ENCODE measurements at regions not wholly inside any gene's neighbourhood (a gene's known extent, or its start where the extent isn't known, plus 50 kb on each side); places are given as distances from the start of the nearest gene placed in this dataset.

DNA sequence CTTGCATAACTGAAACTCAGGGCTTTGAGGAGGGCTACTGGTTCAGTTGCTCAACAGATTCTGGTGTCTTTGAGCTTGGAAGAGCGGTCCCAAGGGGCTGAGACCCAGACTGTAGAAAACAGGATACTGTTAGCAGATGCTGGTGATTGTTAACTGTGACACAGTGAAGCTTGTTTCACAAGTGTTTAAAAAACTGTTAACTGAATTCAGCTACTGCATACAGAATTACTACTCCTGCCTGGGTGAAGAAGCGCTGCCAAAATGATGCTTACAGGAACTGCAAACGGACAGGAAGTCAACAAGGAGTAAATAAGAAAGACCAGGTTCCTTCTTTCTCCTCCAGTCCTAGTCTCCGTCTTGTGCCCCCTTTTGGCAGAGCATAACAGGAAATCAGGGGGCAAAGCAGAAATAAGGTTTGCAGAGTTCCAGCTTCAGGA is 195.3 kb upstream of the USP25 start:
- TF ChIP-seq, protein P1, sequence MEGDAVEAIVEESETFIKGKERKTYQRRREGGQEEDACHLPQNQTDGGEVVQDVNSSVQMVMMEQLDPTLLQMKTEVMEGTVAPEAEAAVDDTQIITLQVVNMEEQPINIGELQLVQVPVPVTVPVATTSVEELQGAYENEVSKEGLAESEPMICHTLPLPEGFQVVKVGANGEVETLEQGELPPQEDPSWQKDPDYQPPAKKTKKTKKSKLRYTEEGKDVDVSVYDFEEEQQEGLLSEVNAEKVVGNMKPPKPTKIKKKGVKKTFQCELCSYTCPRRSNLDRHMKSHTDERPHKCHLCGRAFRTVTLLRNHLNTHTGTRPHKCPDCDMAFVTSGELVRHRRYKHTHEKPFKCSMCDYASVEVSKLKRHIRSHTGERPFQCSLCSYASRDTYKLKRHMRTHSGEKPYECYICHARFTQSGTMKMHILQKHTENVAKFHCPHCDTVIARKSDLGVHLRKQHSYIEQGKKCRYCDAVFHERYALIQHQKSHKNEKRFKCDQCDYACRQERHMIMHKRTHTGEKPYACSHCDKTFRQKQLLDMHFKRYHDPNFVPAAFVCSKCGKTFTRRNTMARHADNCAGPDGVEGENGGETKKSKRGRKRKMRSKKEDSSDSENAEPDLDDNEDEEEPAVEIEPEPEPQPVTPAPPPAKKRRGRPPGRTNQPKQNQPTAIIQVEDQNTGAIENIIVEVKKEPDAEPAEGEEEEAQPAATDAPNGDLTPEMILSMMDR (IDR thresholded peaks at IDR 0.05): no peak
- TF ChIP-seq POLR2A (IDR thresholded peaks at IDR 0.05): no peak

Measured in heart left ventricle (tissue), 13 donors.